HG02981 (cell line): ENCODE measurements at regions not wholly inside any gene's neighbourhood (a gene's known extent, or its start where the extent isn't known, plus 50 kb on each side); places are given as distances from the start of the nearest gene placed in this dataset.
A peak's percentile ranks its signal among the peaks of the same experiment; 100 is the strongest.

Source experiments
- ATAC-seq: cut with Tn5 transposase; IDR thresholded peaks from one replicate; pipeline ENCODE4 v1.9.1; 2021; ENCODE audit warnings: mild to moderate bottlenecking, moderate library complexity; ENCODE audit not compliant: unreplicated experiment

GRCh38 chr11:127677660-127678425 lies 677.3 kb upstream of the KIRREL3 start:
- no peak for ATAC-seq

- no peak for ATAC-seq
These were observed 675.0 kb upstream of the KIRREL3 start for GRCh38 chr11:127675581-127675980.

GRCh38 chr11:127674754-127675153 lies 674.2 kb upstream of the KIRREL3 start:
- ATAC-seq: no peak

GRCh38 chr11:127670374-127671119 lies 670.0 kb upstream of the KIRREL3 start:
- no peak for ATAC-seq

- ATAC-seq: no peak
These were observed 655.7 kb upstream of the KIRREL3 start for GRCh38 chr11:127656116-127656836.

GRCh38 chr11:127653076-127653475 lies 652.5 kb upstream of the KIRREL3 start:
- ATAC-seq: no peak

GRCh38 chr11:127651888-127652221 lies 651.3 kb upstream of the KIRREL3 start:
- ATAC-seq: peak; percentile 60

- peak; percentile 7 for ATAC-seq
These were observed 650.8 kb upstream of the KIRREL3 start for GRCh38 chr11:127651175-127651887.

- no peak for ATAC-seq
These were observed 649.4 kb upstream of the KIRREL3 start for GRCh38 chr11:127649958-127650357.

- no peak for ATAC-seq
These were observed 648.5 kb upstream of the KIRREL3 start for GRCh38 chr11:127649071-127649470.

GRCh38 chr11:127648583-127648982 lies 648.0 kb upstream of the KIRREL3 start:
- ATAC-seq: no peak

GRCh38 chr11:127644366-127644765 lies 643.8 kb upstream of the KIRREL3 start:
- no peak for ATAC-seq

- no peak for ATAC-seq
These were observed 642.9 kb upstream of the KIRREL3 start for GRCh38 chr11:127643268-127644058.

- ATAC-seq: peak; percentile 49
These were observed 640.2 kb upstream of the KIRREL3 start for GRCh38 chr11:127640561-127641451.

- ATAC-seq: no peak
These were observed 639.3 kb upstream of the KIRREL3 start for GRCh38 chr11:127639916-127640315.

- no peak for ATAC-seq
These were observed 632.6 kb upstream of the KIRREL3 start for GRCh38 chr11:127632976-127633680.

- ATAC-seq: no peak
These were observed 632.0 kb upstream of the KIRREL3 start for GRCh38 chr11:127632546-127632945.

- no peak for ATAC-seq
These were observed 631.4 kb upstream of the KIRREL3 start for GRCh38 chr11:127631974-127632373.

- no peak for ATAC-seq
These were observed 628.6 kb upstream of the KIRREL3 start for GRCh38 chr11:127629200-127629599.
